SK-MEL-5 (cell line): ENCODE measurements at regions not wholly inside any gene's neighbourhood (a gene's known extent, or its start where the extent isn't known, plus 50 kb on each side); places are given as distances from the start of the nearest gene placed in this dataset.

ENCODE experiments used
- small RNA-seq, 2 experiments: library from RNA; depleted of rRNA; stranded (forward); fragments of <200 nt; gene quantifications; one replicate each; pipeline ENCODE3, GENCODE V24; 2014

Small RNA genes in the stretch of these regions (small RNA-seq; reads per million reads assigned to genes)
- gene RN7SL352P = 0 reads per million in 2 experiments
